ENCODE measurements at regions not wholly inside any gene's neighbourhood (a gene's known extent, or its start where the extent isn't known, plus 50 kb on each side); places are given as distances from the start of the nearest gene placed in this dataset.

GRCh38 chr4:8683462-8683861 lies 90.9 kb downstream of the CPZ start:
- DNase-seq (ENCODE audit: low read depth): no peak
- TF ChIP-seq, protein P1, sequence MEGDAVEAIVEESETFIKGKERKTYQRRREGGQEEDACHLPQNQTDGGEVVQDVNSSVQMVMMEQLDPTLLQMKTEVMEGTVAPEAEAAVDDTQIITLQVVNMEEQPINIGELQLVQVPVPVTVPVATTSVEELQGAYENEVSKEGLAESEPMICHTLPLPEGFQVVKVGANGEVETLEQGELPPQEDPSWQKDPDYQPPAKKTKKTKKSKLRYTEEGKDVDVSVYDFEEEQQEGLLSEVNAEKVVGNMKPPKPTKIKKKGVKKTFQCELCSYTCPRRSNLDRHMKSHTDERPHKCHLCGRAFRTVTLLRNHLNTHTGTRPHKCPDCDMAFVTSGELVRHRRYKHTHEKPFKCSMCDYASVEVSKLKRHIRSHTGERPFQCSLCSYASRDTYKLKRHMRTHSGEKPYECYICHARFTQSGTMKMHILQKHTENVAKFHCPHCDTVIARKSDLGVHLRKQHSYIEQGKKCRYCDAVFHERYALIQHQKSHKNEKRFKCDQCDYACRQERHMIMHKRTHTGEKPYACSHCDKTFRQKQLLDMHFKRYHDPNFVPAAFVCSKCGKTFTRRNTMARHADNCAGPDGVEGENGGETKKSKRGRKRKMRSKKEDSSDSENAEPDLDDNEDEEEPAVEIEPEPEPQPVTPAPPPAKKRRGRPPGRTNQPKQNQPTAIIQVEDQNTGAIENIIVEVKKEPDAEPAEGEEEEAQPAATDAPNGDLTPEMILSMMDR (conservative IDR thresholded peaks at IDR 0.05; ENCODE audit: low read length): no peak

DNA sequence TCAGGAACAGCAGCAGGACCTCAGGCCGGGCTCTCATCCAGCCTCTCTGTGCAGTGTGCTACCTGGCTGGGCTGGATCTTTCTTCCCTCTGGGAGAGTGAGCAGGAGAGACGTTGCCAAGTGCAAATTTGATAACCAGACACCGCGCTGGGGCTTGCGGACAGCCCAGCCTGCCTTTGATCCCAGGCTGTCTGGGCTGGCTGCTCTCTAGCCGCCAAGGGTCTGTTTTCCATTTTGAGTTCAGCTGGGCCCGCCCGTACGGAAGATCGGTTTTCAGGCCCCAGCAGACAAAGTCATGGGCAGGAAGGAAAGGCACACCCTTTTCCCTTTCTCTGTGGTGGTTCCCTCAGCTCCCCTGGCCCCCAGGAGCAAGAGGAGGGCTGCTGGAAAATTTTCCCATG lies 90.2 kb downstream of the CPZ start:
- no peak for DNase-seq (ENCODE audit: low read depth)
- TF ChIP-seq, protein P1 (conservative IDR thresholded peaks at IDR 0.05; ENCODE audit: low read length): no peak
- no peak overlapping the region for H3K4me3 ChIP-seq (ENCODE audit: low read length)

More at GRCh38 chr4:8683462-8683861, 90.9 kb downstream of the CPZ start:
- no peak overlapping the region for H3K4me3 ChIP-seq (ENCODE audit: low read length)

- no peak overlapping the region for H3K4me3 ChIP-seq (ENCODE audit: low read length)
- TF ChIP-seq, protein P1 (conservative IDR thresholded peaks at IDR 0.05; ENCODE audit: low read length): no peak
- DNase-seq (ENCODE audit: low read depth): no peak
These were observed 89.7 kb downstream of the CPZ start for GRCh38 chr4:8682296-8682695.

GRCh38 chr4:8681391-8681790 lies 88.8 kb downstream of the CPZ start:
- TF ChIP-seq, protein P1 (conservative IDR thresholded peaks at IDR 0.05; ENCODE audit: low read length): no peak
- no peak for DNase-seq (ENCODE audit: low read depth)

GRCh38 chr4:8679032-8679431 lies 86.5 kb downstream of the CPZ start:
- TF ChIP-seq, protein P1 (conservative IDR thresholded peaks at IDR 0.05; ENCODE audit: low read length): no peak
- DNase-seq (ENCODE audit: low read depth): no peak
- H3K4me3 ChIP-seq (ENCODE audit: low read length): no peak overlapping the region

More at GRCh38 chr4:8681391-8681790, 88.8 kb downstream of the CPZ start:
- no peak overlapping the region for H3K4me3 ChIP-seq (ENCODE audit: low read length)

DNA sequence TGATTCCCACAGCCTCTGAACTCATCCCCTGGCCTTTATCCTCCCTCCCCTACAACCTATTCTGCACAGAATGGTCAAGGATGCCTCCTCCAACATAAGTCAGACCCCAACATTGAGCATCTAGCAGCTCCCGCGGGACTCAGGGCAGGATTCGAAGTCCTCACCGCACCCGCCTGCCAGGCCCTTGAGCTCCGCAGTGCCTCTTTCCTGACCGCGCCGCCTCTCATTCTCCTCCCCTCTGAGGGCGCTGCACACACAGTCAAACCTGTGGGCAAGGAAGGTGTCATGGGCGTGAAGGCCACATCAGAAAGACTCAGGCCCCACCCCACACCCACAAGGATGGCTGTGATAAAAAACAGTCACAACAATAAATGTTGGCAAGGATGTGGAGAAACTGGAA lies 84.1 kb downstream of the CPZ start:
- TF ChIP-seq, protein P1 (conservative IDR thresholded peaks at IDR 0.05; ENCODE audit: low read length): no peak
- no peak overlapping the region for H3K4me3 ChIP-seq (ENCODE audit: low read length)
- DNase-seq (ENCODE audit: low read depth): no peak

DNA sequence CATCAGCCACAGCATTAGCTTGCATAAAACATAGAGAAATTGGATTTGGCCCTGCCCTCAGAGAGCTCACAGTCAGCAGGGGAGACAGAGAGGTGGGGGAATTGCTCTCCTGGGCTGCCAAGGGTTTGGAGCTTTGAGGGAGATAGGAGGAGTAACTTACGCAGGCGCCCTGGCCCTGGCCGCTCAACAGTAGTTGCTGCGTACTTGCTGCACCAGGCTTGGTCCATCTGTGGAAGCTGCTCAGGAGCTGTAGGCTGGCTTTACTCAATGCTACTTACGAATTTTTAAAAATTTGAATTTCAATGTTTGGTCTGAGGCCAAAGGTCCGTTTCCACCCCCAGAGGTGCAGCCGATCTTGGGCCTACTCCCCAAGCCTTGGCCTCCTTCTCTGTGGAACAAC lies 83.3 kb downstream of the CPZ start:
- TF ChIP-seq, protein P1 (conservative IDR thresholded peaks at IDR 0.05; ENCODE audit: low read length): no peak
- no peak overlapping the region for H3K4me3 ChIP-seq (ENCODE audit: low read length)
- no peak for DNase-seq (ENCODE audit: low read depth)
